Thymus (tissue), 11 donors: ENCODE measurements at regions not wholly inside any gene's neighbourhood (a gene's known extent, or its start where the extent isn't known, plus 50 kb on each side); places are given as distances from the start of the nearest gene placed in this dataset.

Source experiments
- DNase-seq, 9 donors: peaks; one replicate each; pipeline ENCODE4 v3.0.0-alpha.2; 2013; ENCODE audit warnings: low spot score in 9 of 9, low read depth in 6 of 9, missing footprints in 1 of 9
- H3K27ac ChIP-seq, 2 donors: one replicate each; pipeline ENCODE4 v1.5.1; 2013; ENCODE audit warnings: control low read depth in 1 of 2, low read depth in 1 of 2, low read length in 1 of 2, mild to moderate bottlenecking in 1 of 2, moderate library complexity in 1 of 2
- H3K27me3 ChIP-seq, 2 donors: one replicate each; pipeline ENCODE4 v1.5.1; 2013; ENCODE audit warnings: low read length in 1 of 2; ENCODE audit not compliant: control insufficient read depth in 2 of 2, insufficient read depth in 1 of 2
- H3K36me3 ChIP-seq, 2 donors: one replicate each; pipeline ENCODE4 v1.5.1; 2013; ENCODE audit warnings: low read length in 1 of 2, mild to moderate bottlenecking in 1 of 2, moderate library complexity in 1 of 2; ENCODE audit not compliant: control insufficient read depth in 2 of 2, insufficient read depth in 2 of 2
- H3K4me1 ChIP-seq, 2 donors: one replicate each; pipeline ENCODE4 v1.5.1; 2013; ENCODE audit warnings: low read length in 2 of 2; ENCODE audit not compliant: control insufficient read depth in 2 of 2, insufficient read depth in 2 of 2
- H3K4me3 ChIP-seq, 2 donors: one replicate each; pipeline ENCODE4 v1.5.1; 2013; ENCODE audit warnings: low read length in 2 of 2, control low read depth in 1 of 2, mild to moderate bottlenecking in 1 of 2
- H3K9me3 ChIP-seq, 2 donors: one replicate each; pipeline ENCODE4 v1.5.1; 2013; ENCODE audit warnings: low read length in 1 of 2, mild to moderate bottlenecking in 1 of 2; ENCODE audit not compliant: control insufficient read depth in 2 of 2, insufficient read depth in 1 of 2
- WGBS: extraction: QIAGEN DNeasy Blood & Tissue Kit; methylation state at CpG from one replicate; pipeline ENCODE4 v1.1.7; 2013; 5-methylcytosine and 5-hydroxymethylcytosine counted together
- donor health status: healthy.

DNA sequence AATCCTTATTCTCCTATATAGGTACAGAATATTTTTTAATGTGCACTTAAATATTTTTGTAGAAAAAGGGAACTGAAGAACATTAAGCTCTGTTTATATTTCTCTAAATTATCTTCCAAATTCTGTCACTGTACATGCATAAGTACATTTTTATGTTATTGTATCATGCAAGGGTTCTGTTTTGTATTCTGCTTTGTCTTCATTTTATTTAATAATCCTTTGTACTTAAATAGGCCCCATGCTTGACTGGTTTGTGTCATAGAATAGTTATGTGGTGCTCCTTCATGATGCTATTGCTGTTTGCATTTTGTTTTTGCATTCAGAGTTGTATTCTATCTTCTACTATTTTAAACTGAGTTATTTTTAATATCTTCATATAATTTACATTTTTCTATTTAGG is 111.9 kb upstream of the EDNRA start:
- DNase-seq: no peak
- no peaks in the 10 kb centered on the region for H3K27me3 ChIP-seq
- H3K27ac ChIP-seq: no peak overlapping the region
- H3K4me1 ChIP-seq: no peaks in the 10 kb centered on the region
- H3K9me3 ChIP-seq: no peaks in the 10 kb centered on the region
- H3K36me3 ChIP-seq: no peaks in the 10 kb centered on the region
- H3K4me3 ChIP-seq: no peak overlapping the region

DNA sequence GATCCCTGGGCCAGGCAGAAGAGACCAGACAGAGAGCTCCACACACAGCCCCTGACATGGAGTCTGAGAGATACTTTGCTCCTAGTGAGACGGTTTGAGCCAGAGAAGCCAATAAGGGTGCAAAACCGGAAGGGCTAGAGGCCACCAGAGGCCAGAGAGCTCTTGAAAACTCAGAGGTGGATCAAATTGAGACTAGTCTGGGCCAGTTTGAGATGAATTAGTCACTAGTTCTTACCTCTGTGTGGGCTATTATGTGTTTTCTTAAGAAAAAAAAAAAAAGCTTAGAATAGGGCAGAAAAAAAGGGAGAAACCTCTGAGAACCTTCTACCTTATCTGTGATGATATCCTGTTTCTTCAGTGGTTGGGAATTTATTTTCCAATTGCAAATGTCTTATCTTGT is 110.4 kb upstream of the EDNRA start:
- H3K27ac ChIP-seq: no peak overlapping the region

DNA sequence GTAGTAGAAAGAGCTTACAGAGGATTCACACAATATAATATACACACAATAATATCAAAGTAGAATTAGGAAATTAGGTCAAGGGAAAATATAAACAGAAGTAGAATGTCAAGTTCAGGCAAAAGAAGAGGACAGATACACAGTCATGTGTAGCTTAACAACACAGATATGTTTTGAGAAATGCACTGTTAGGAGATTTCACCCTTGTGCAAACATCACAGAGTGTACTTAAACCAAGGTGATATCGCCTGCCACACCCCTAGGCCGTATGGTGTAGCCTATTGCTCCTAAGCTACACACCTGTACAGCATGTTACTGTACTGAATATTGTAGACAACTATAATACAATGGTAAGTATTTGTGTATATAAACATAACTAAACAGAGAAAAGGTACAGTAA is 110.0 kb upstream of the EDNRA start:
- Histone ChIP-seq H3K27ac (no peak overlapping the region), H3K4me3 (no peak overlapping the region), H3K36me3 (no peaks in the 10 kb centered on the region), H3K4me1 (no peaks in the 10 kb centered on the region), H3K27me3 (no peaks in the 10 kb centered on the region), H3K9me3 (no peaks in the 10 kb centered on the region)
- 92% methylated on average over 2 of the region's 2 CpGs for WGBS
- DNase-seq: no peak

More for the DNA sequence above, 110.4 kb upstream of the EDNRA start:
- DNase-seq: no peak
- H3K4me1 ChIP-seq: no peaks in the 10 kb centered on the region
- no peak overlapping the region for H3K4me3 ChIP-seq
- H3K9me3 ChIP-seq: no peaks in the 10 kb centered on the region
- no peaks in the 10 kb centered on the region for H3K27me3 ChIP-seq
- H3K36me3 ChIP-seq: no peaks in the 10 kb centered on the region
- 90% methylated on average over 2 of the region's 2 CpGs for WGBS

DNA sequence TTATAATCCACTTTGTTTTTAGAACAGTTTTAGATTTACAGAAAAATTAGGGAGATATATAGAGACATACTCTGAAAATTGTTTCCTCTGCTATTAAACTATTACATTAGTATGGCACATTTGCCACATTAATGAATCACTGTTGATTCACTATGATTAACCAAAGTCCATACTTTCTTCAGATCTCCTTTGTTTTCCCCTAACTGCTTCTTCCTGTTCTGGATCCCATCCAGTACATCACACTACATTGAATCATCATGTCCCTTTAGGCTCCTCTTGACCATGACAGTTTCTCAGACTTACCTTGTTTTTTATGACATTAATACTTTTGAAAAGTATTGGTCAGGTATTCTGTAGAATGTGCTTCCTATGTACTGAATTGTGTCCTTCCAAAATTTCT is 109.2 kb upstream of the EDNRA start:
- no peaks in the 10 kb centered on the region for H3K36me3 ChIP-seq
- H3K9me3 ChIP-seq: no peaks in the 10 kb centered on the region
- no peaks in the 10 kb centered on the region for H3K27me3 ChIP-seq
- no peak overlapping the region for H3K4me3 ChIP-seq
- H3K27ac ChIP-seq: no peak overlapping the region
- H3K4me1 ChIP-seq: no peaks in the 10 kb centered on the region
- DNase-seq: no peak

DNA sequence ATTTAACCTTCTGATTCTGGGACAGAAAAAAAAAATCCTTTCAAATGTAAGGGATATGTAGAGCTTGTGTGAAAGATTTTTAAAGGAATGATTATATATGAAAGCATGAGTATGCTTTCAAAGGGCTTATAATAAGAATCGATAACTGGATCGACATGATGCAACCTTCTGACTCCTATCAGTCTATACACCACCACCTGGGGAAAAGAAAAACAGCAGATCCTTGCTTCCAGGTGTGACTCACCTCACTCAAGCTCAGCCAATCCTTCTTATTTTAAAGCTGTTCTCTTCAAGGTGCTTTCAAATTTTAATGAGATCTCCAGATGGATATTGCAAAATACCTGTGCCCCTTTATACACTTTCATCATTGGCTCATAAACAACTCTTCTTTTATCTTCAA is 102.1 kb upstream of the EDNRA start:
- Histone ChIP-seq H3K27me3 (no peaks in the 10 kb centered on the region), H3K4me1 (no peaks in the 10 kb centered on the region), H3K4me3 (no peak overlapping the region), H3K27ac (no peak overlapping the region), H3K9me3 (no peaks in the 10 kb centered on the region), H3K36me3 (no peaks in the 10 kb centered on the region)
- WGBS: 85% methylated on average over 2 of the region's 2 CpGs
- DNase-seq: no peak

DNA sequence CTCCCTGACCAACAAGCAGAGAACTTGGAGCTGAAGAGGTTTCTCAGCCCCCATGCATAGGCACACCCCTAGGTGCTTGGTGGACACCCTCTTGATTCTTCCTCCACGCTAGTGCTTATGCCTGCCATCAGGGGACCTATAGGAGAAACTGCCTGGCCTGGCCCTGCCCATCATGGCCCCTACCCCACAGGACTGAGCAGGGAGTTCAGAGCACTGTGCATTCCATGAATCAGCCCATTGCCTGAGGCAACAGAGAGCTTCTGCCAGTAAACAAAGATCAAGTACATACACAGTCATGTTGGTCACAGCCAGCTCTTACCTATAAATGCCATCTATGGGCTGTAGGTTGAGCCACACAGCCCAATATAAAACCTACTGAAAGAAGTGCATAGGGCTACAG is 99.1 kb upstream of the EDNRA start:
- no peaks in the 10 kb centered on the region for H3K9me3 ChIP-seq
- WGBS: 76% methylated on average over 1 of the region's 1 CpG
- no peaks in the 10 kb centered on the region for H3K36me3 ChIP-seq
- H3K4me3 ChIP-seq: no peak overlapping the region
- no peaks in the 10 kb centered on the region for H3K27me3 ChIP-seq
- DNase-seq: no peak
- no peak overlapping the region for H3K27ac ChIP-seq
- H3K4me1 ChIP-seq: no peaks in the 10 kb centered on the region

DNA sequence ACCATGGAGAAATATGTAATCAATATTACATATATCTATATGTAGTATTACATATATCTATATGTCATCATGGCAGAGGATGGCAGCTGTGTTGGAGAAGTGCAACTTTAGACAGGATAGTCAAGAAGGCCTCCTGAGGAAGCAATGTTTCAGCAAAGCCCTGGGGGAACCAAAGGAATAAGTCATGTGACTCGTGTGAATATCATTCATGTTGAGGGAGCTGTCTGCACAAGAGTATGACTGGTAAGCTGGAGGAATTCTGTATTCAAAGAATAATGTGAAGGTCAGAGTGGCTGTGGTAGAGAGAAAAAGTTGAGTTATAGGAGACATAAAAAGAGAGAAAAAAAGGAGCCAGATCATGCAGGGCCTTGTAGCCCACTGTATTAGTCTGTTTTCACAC is 92.9 kb upstream of the EDNRA start:
- 84% methylated on average over 1 of the region's 1 CpG for WGBS
- H3K27ac ChIP-seq: no peak overlapping the region
- no peaks in the 10 kb centered on the region for H3K9me3 ChIP-seq
- H3K36me3 ChIP-seq: no peaks in the 10 kb centered on the region
- H3K27me3 ChIP-seq: no peaks in the 10 kb centered on the region
- H3K4me1 ChIP-seq: no peaks in the 10 kb centered on the region
- DNase-seq: no peak
- no peak overlapping the region for H3K4me3 ChIP-seq

DNA sequence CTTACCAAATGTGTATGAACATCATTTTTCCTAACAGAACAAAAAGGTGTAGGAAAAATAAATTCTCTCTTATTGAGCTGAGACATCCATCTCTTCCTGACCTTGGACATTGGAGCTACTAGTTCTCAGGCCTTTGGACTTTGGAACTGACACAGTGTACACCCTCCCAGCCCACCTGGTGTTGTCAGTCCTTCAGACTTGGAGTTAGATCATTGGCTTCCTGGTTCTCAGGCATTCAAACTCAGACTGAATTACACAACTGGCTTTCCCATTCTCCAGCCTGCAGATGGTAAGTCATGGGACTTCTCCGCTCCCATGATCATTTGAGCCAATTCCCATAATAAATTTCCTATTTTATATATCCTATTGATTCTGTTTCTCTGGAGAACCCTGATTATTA is 84.8 kb upstream of the EDNRA start:
- DNase-seq: no peak
- no peak overlapping the region for H3K27ac ChIP-seq
- no peaks in the 10 kb centered on the region for H3K9me3 ChIP-seq
- no peaks in the 10 kb centered on the region for H3K4me1 ChIP-seq
- WGBS: 56% methylated on average over 1 of the region's 1 CpG
- no peaks in the 10 kb centered on the region for H3K36me3 ChIP-seq
- no peak overlapping the region for H3K4me3 ChIP-seq
- H3K27me3 ChIP-seq: no peaks in the 10 kb centered on the region

DNA sequence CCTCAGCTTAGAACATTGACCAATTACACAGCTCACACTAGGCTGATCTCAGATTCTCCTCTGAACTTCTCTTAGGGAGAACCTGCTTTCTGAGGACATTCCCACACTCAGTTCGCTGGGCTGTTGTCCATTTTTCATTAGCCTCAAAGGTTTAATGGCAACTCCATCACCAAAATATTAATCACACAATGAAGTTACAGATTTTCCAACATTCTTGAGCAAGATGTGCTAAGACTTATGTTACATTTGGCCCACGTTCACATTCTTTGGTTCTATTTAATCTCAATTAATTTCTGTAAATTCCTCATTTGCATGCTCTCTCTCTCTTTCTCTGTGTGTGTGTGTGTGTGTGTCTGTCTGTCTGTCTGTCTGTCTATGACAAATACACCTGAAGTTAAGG is 82.3 kb upstream of the EDNRA start:
- Histone ChIP-seq H3K4me1 (no peaks in the 10 kb centered on the region), H3K27me3 (no peaks in the 10 kb centered on the region), H3K4me3 (no peak overlapping the region), H3K27ac (no peak overlapping the region), H3K36me3 (no peaks in the 10 kb centered on the region), H3K9me3 (no peaks in the 10 kb centered on the region)
- 73% methylated on average over 2 of the region's 2 CpGs for WGBS
- DNase-seq: no peak

DNA sequence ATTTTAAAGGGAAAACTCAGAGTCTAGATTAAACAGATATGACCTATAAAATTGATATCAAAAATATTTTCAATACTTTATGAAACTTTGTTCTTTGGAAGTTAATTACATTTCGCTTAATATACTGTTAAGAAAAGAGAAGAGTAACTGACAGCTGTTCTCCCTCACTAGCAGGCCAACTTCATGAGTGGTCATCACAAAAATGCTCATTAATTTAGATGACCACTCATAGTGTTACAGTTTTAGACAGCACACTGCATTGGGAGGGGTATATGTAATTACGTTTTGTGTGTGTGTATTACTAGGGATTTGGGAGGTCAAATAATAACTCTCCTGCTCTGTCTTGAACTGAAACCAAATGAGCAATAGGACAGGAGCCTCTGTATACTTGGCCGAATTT is 80.2 kb upstream of the EDNRA start:
- Histone ChIP-seq H3K36me3 (no peaks in the 10 kb centered on the region), H3K27ac (no peak overlapping the region), H3K9me3 (no peaks in the 10 kb centered on the region), H3K4me1 (no peaks in the 10 kb centered on the region), H3K4me3 (no peak overlapping the region), H3K27me3 (no peaks in the 10 kb centered on the region)
- DNase-seq: no peak
- 95% methylated on average over 3 of the region's 3 CpGs for WGBS
